IMR-90 (cell line): ENCODE measurements at regions not wholly inside any gene's neighbourhood (a gene's known extent, or its start where the extent isn't known, plus 50 kb on each side); places are given as distances from the start of the nearest gene placed in this dataset.

Experiments
- ATAC-seq: fragments of 200-7000 bp; cut with Tn5 transposase; 2 replicates; pipeline ENCODE4 v1.9.1; 2020; ENCODE audit warnings: low read depth, mild to moderate bottlenecking, moderate library complexity
- BruUV-seq: library from RNA; stranded (reverse); fragments of 400-500 nt; replicated peaks from 2 replicates; lab custom pipeline; 2021; lab: Mats Ljungman, UMichigan
- CTCF ChIA-PET: fragments of 300-600 bp; formaldehyde crosslinking; extraction: SDS; loops from one replicate; lab custom pipeline; 2021; ENCODE audit warnings: antibody characterized with exemption; lab: Yijun Ruan, JAX
- POLR2A ChIA-PET: fragments of 300-600 bp; sonication (Branson Sonifier 250); formaldehyde crosslinking; loops from one replicate; lab custom pipeline; 2022; ENCODE audit warnings: antibody characterized with exemption; ENCODE audit not compliant: unreplicated experiment; lab: Charles Lee
- DNase-seq: peaks from one replicate; pipeline ENCODE4 v3.0.0; 2013
- H2AFZ ChIP-seq: replicated peaks from 2 replicates; pipeline ENCODE3; 2013; ENCODE audit warnings: low read length, mild to moderate bottlenecking; ENCODE audit not compliant: poor library complexity
- H2AK5ac ChIP-seq: 2 replicates; pipeline ENCODE4 v1.6.1; 2013; ENCODE audit warnings: low read depth, low read length, inconsistent platforms
- H2AK9ac ChIP-seq: replicated peaks from 2 replicates; pipeline ENCODE3; 2013; ENCODE audit warnings: mild to moderate bottlenecking, low read depth, low read length, moderate library complexity; ENCODE audit not compliant: poor library complexity
- H2BK120ac ChIP-seq: 2 replicates; pipeline ENCODE4 v1.6.1; 2013; ENCODE audit warnings: low read depth, low read length, inconsistent platforms
- H2BK15ac ChIP-seq: 3 replicates; pipeline ENCODE4 v1.6.1; 2013; ENCODE audit warnings: low read depth, low read length, inconsistent platforms
- H2BK20ac ChIP-seq: 2 replicates; pipeline ENCODE4 v1.6.1; 2013; ENCODE audit warnings: low read depth, mild to moderate bottlenecking, inconsistent platforms, low read length, moderate library complexity
- H2BK5ac ChIP-seq: 2 replicates; pipeline ENCODE4 v1.6.1; 2013; ENCODE audit warnings: mild to moderate bottlenecking, low read depth, low read length, inconsistent platforms; ENCODE audit not compliant: poor library complexity, severe bottlenecking
- H3K14ac ChIP-seq: replicated peaks from 2 replicates; pipeline ENCODE4 v1.6.1; 2013; ENCODE audit warnings: low read depth, low read length, inconsistent platforms
- H3K18ac ChIP-seq: 2 replicates; pipeline ENCODE4 v1.6.1; 2013; ENCODE audit warnings: low read depth, low read length, control low read depth
- H3K23ac ChIP-seq: 2 replicates; pipeline ENCODE4 v1.6.1; 2013; ENCODE audit warnings: low read depth, low read length, inconsistent platforms
- H3K27ac ChIP-seq: 2 replicates; pipeline ENCODE4 v1.5.1; 2013; ENCODE audit warnings: mild to moderate bottlenecking, control low read depth, low read length; ENCODE audit not compliant: insufficient read depth
- H3K27me3 ChIP-seq: 2 replicates; pipeline ENCODE4 v1.6.1; 2013; ENCODE audit warnings: low read length; ENCODE audit not compliant: control insufficient read depth, insufficient read depth
- H3K36me3 ChIP-seq: 2 replicates; pipeline ENCODE4 v1.6.1; 2013; ENCODE audit warnings: low read length, mixed read lengths; ENCODE audit not compliant: control insufficient read depth, insufficient read depth
- H3K4ac ChIP-seq: 2 replicates; pipeline ENCODE4 v1.6.1; 2013; ENCODE audit warnings: low read depth, low read length, inconsistent platforms
- H3K4me1 ChIP-seq: 2 replicates; pipeline ENCODE4 v1.6.1; 2013; ENCODE audit warnings: low read length, mixed read lengths; ENCODE audit not compliant: control insufficient read depth, insufficient read depth
- H3K4me2 ChIP-seq: 2 replicates; pipeline ENCODE4 v1.6.1; 2013; ENCODE audit warnings: low read depth, mild to moderate bottlenecking, control low read depth, low read length, moderate library complexity
- H3K4me3 ChIP-seq: 2 replicates; pipeline ENCODE4 v1.5.1; 2013; ENCODE audit warnings: low read depth, mild to moderate bottlenecking, control low read depth, low read length, moderate library complexity; ENCODE audit not compliant: insufficient read depth
- H3K56ac ChIP-seq: 2 replicates; pipeline ENCODE4 v1.6.1; 2013; ENCODE audit warnings: low read length, inconsistent platforms; ENCODE audit not compliant: insufficient read depth; ENCODE audit errors: extremely low read depth
- H3K79me1 ChIP-seq, 2 experiments: 2 replicates each; pipeline ENCODE4 v1.6.1; 2013; ENCODE audit warnings: low read length in 2 of 2, inconsistent platforms in 1 of 2, low read depth in 1 of 2
- H3K9ac ChIP-seq: 2 replicates; pipeline ENCODE4 v1.6.1; 2013; ENCODE audit warnings: low read depth, low read length, control low read depth
- H3K9me1 ChIP-seq: 2 replicates; pipeline ENCODE4 v1.6.1; 2013; ENCODE audit warnings: low read length, inconsistent platforms; ENCODE audit not compliant: insufficient read depth
- H3K9me3 ChIP-seq: 2 replicates; pipeline ENCODE4 v1.6.1; 2013; ENCODE audit warnings: low read length; ENCODE audit not compliant: control insufficient read depth, insufficient read depth
- H4K20me1 ChIP-seq: 2 replicates; pipeline ENCODE4 v1.6.1; 2013; ENCODE audit warnings: low read length, inconsistent platforms; ENCODE audit not compliant: insufficient read depth
- H4K5ac ChIP-seq: 2 replicates; pipeline ENCODE4 v1.6.1; 2013; ENCODE audit warnings: mild to moderate bottlenecking, low read depth, low read length, control low read depth
- H4K8ac ChIP-seq, 2 experiments: 2 replicates each; pipeline ENCODE4 v1.6.1; 2013; ENCODE audit warnings: low read depth in 2 of 2, low read length in 2 of 2, control low read depth in 1 of 2, inconsistent platforms in 1 of 2
- H4K91ac ChIP-seq: 2 replicates; pipeline ENCODE4 v1.6.1; 2013; ENCODE audit warnings: low read depth, low read length, inconsistent platforms; ENCODE audit not compliant: insufficient read depth
- BHLHE40 ChIP-seq: fragments of 150-350 bp; IDR thresholded peaks from 2 replicates; pipeline ENCODE4 v1.6.1; 2016; ENCODE audit warnings: mild to moderate bottlenecking, low read depth, low read length
- CEBPB ChIP-seq: IDR thresholded peaks from 2 replicates; pipeline ENCODE4 v1.6.1; 2012; ENCODE audit warnings: low read depth, low read length, improper control_type of control experiment
- FOS ChIP-seq: fragments of 150-350 bp; IDR thresholded peaks from 2 replicates; pipeline ENCODE4 v1.6.1; 2016; ENCODE audit warnings: low read depth, low read length
- MXI1 ChIP-seq: IDR thresholded peaks from 2 replicates; pipeline ENCODE4 v1.6.1; 2012; ENCODE audit warnings: low read depth, mild to moderate bottlenecking, low read length, moderate library complexity, borderline replicate concordance
- NFE2L2 ChIP-seq: fragments of 150-350 bp; IDR thresholded peaks from 2 replicates; pipeline ENCODE4 v1.6.1; 2016; ENCODE audit warnings: low read depth, mild to moderate bottlenecking, low read length
- RAD21 ChIP-seq: IDR thresholded peaks from 2 replicates; pipeline ENCODE4 v1.6.1; 2012; ENCODE audit warnings: low read length, improper control_type of control experiment
- SMC3 ChIP-seq: fragments of 150-350 bp; IDR thresholded peaks from 2 replicates; pipeline ENCODE4 v1.6.1; 2016; ENCODE audit warnings: low read depth, mild to moderate bottlenecking, antibody characterized with exemption, low read length, moderate library complexity
- WGBS, 2 experiments: methylation state at CpG; one replicate each; pipeline versions ENCODE4 v1.1.5 to v1.1.7; 2013; ENCODE audit warnings: missing lambda C conversion rate in 2 of 2; ENCODE audit not compliant: insufficient read length in 1 of 2; ENCODE audit errors: extremely low coverage in 2 of 2; 5-methylcytosine and 5-hydroxymethylcytosine counted together
- dilution Hi-C: fragments of 300-500 bp; cut with HindIII; formaldehyde crosslinking; loops from one replicate; pipeline ENCODE4 v1.14.3; 2018; ENCODE audit warnings: low sequenced_read_pairs; ENCODE audit not compliant: unreplicated experiment
- in situ Hi-C: fragments of 300-500 bp; cut with MboI; formaldehyde crosslinking; loops from 3 replicates; pipeline ENCODE4 v1.14.3; 2019; ENCODE audit warnings: low sequenced_read_pairs, inconsistent platforms, mixed read lengths
- intact Hi-C: fragments of 100-400 bp; cut with micrococcal nuclease; formaldehyde crosslinking; loops from 2 replicates; pipeline ENCODE4 v1.10.0; 2022
- TF ChIP-seq, protein P1 (sequence below): fragments of 150-350 bp; IDR thresholded peaks from 2 replicates; pipeline ENCODE4 v1.6.1; 2016; ENCODE audit warnings: low read depth, mild to moderate bottlenecking, low read length, moderate library complexity, borderline replicate concordance
- TF ChIP-seq, protein P2 (sequence below): fragments of 150-350 bp; IDR thresholded peaks from 2 replicates; pipeline ENCODE4 v1.6.1; 2017; ENCODE audit warnings: mild to moderate bottlenecking, antibody characterized with exemption, low read length, low read depth

DNA sequence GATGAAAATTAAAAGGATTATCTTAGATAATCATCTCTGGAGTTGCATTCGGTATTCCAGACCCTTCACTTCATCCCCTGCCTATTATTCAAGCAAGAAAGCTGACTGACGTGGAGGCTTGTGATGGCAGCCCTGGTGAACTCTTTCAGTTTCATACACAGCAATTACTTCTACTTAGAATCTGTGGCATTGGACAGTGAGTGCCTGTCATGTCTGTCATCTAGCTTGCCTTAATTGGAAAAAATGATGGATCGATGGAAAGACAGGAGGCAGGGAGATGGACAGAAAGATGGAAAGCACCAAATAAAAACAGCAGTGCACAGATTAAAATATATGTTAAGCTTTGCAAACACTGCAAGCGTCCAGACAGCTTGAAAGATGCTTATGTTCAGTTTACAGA is 1371.0 kb upstream of the CDH6 start:
- H3K9me3 ChIP-seq, result peaks cover 4% of the 10 kb centered on the region; the same call in 1 of the 2 replicates
- POLR2A ChIA-PET, result no interaction called here
- H3K27ac ChIP-seq, result no peak overlapping the region
- no peak overlapping the region for H2AK9ac ChIP-seq
- no CpG with 5 or more reads among the region's 4 CpGs for WGBS, 2 experiments
- no peak overlapping the region for H3K56ac ChIP-seq
- no peak overlapping the region for H4K8ac ChIP-seq
- H3K4me3 ChIP-seq, result no peak overlapping the region
- H2AFZ ChIP-seq, result no peak overlapping the region
- no peak overlapping the region for H4K91ac ChIP-seq
- CTCF ChIA-PET, result no interaction called here
- H3K18ac ChIP-seq, result no peak overlapping the region
- no peak overlapping the region for H3K9ac ChIP-seq
- dilution Hi-C loops, result no loop called here
- no peaks in the 10 kb centered on the region for H3K27me3 ChIP-seq
- no peaks in the 10 kb centered on the region for H4K20me1 ChIP-seq
- BruUV-seq, result no TSS peak
- no peaks in the 10 kb centered on the region for H3K36me3 ChIP-seq
- ATAC-seq (no peak), DNase-seq (no peak)
- H2BK15ac ChIP-seq, result no peak overlapping the region
- H3K23ac ChIP-seq, result no peak overlapping the region
- in situ Hi-C loops, result no loop called here
- no peak overlapping the region for H2AK5ac ChIP-seq
- no peak overlapping the region for H4K5ac ChIP-seq
- TF ChIP-seq MXI1 (no peak), SMC3 (no peak), RAD21 (no peak), CEBPB (no peak), FOS (no peak), NFE2L2 (no peak), BHLHE40 (no peak)
- TF ChIP-seq, protein P1, sequence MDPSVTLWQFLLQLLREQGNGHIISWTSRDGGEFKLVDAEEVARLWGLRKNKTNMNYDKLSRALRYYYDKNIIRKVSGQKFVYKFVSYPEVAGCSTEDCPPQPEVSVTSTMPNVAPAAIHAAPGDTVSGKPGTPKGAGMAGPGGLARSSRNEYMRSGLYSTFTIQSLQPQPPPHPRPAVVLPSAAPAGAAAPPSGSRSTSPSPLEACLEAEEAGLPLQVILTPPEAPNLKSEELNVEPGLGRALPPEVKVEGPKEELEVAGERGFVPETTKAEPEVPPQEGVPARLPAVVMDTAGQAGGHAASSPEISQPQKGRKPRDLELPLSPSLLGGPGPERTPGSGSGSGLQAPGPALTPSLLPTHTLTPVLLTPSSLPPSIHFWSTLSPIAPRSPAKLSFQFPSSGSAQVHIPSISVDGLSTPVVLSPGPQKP, result no peak
- TF ChIP-seq, protein P2, sequence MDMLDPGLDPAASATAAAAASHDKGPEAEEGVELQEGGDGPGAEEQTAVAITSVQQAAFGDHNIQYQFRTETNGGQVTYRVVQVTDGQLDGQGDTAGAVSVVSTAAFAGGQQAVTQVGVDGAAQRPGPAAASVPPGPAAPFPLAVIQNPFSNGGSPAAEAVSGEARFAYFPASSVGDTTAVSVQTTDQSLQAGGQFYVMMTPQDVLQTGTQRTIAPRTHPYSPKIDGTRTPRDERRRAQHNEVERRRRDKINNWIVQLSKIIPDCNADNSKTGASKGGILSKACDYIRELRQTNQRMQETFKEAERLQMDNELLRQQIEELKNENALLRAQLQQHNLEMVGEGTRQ, result no peak
- H3K4me2 ChIP-seq, result no peak overlapping the region
- H3K79me1 ChIP-seq, result no peaks in the 10 kb centered on the region
- H3K4me1 ChIP-seq, result no peaks in the 10 kb centered on the region
- H3K9me1 ChIP-seq, result no peaks in the 10 kb centered on the region
- no peak overlapping the region for H2BK120ac ChIP-seq
- intact Hi-C loops, result no loop called here
- no peak overlapping the region for H3K4ac ChIP-seq
- H2BK5ac ChIP-seq, result no peak overlapping the region
- no peak overlapping the region for H2BK20ac ChIP-seq
- H3K14ac ChIP-seq, result no peak overlapping the region
